AG09309 (cell line): ENCODE measurements at regions not wholly inside any gene's neighbourhood (a gene's known extent, or its start where the extent isn't known, plus 50 kb on each side); places are given as distances from the start of the nearest gene placed in this dataset.

Experiments
- DNase-seq: peaks from one replicate; pipeline ENCODE4 v3.0.0-alpha.2; 2010; ENCODE audit warnings: low read depth
- H3K4me3 ChIP-seq: 2 replicates; pipeline ENCODE4 v1.5.1; 2011; ENCODE audit warnings: mild to moderate bottlenecking, low read depth, low read length, moderate library complexity; ENCODE audit not compliant: control insufficient read depth
- CTCF ChIP-seq: IDR thresholded peaks from 2 replicates; pipeline ENCODE4 v1.5.1; 2011; ENCODE audit warnings: mild to moderate bottlenecking, low read depth, low read length, inconsistent platforms; ENCODE audit not compliant: insufficient read depth, control insufficient read depth; ENCODE audit errors: missing control alignments

- no peak for DNase-seq
- H3K4me3 ChIP-seq, result no peak overlapping the region
- TF ChIP-seq CTCF, result no peak
Measured at GRCh38 chr20:20938131-20938530, 168.0 kb downstream of the LINC00237 start.

- H3K4me3 ChIP-seq, result no peak overlapping the region
- no peak for TF ChIP-seq CTCF
- no peak for DNase-seq
Measured at GRCh38 chr20:20933142-20933958, 172.8 kb downstream of the LINC00237 start.

GRCh38 chr20:20932156-20932555 is 174.0 kb downstream of the LINC00237 start:
- H3K4me3 ChIP-seq, result no peak overlapping the region
- TF ChIP-seq CTCF, result no peak

GRCh38 chr20:20931632-20932031 is 174.5 kb downstream of the LINC00237 start:
- no peak overlapping the region for H3K4me3 ChIP-seq
- no peak for DNase-seq
- no peak for TF ChIP-seq CTCF

More at GRCh38 chr20:20932156-20932555, 174.0 kb downstream of the LINC00237 start:
- no peak for DNase-seq

- H3K4me3 ChIP-seq, result no peak overlapping the region
- DNase-seq, result no peak
- TF ChIP-seq CTCF, result no peak
Measured at GRCh38 chr20:20931024-20931423, 175.1 kb downstream of the LINC00237 start.

- TF ChIP-seq CTCF, result no peak
- H3K4me3 ChIP-seq, result no peak overlapping the region
- no peak for DNase-seq
Measured at GRCh38 chr20:20930500-20930899, 175.7 kb downstream of the LINC00237 start.
